ENCODE measurements at regions not wholly inside any gene's neighbourhood (a gene's known extent, or its start where the extent isn't known, plus 50 kb on each side); places are given as distances from the start of the nearest gene placed in this dataset.

- TF ChIP-seq CTCF (IDR thresholded peaks at IDR 0.05) (no peak), POLR2A (IDR thresholded peaks at IDR 0.05) (no peak)
These were observed 233.1 kb downstream of the PPP1R2C start for GRCh38 chrX:42544883-42545282.

Data from body of pancreas (tissue), 4 donors.